Chondrocyte (in vitro differentiated cells): ENCODE measurements at regions not wholly inside any gene's neighbourhood (a gene's known extent, or its start where the extent isn't known, plus 50 kb on each side); places are given as distances from the start of the nearest gene placed in this dataset.

Experiments
- DNase-seq: peaks from one replicate; pipeline ENCODE4 v3.0.0; 2021; ENCODE audit warnings: mixed read lengths, low spot score
- H3K27ac Mint-ChIP-seq: one replicate; pipeline ENCODE4 v1.8.0; 2021; ENCODE audit warnings: mild to moderate bottlenecking, moderate library complexity, mixed read lengths; ENCODE audit not compliant: unreplicated experiment
- H3K27me3 Mint-ChIP-seq: 2 replicates; pipeline ENCODE4 v1.8.0; 2021; ENCODE audit warnings: low read depth, mixed read lengths
- H3K36me3 Mint-ChIP-seq: 2 replicates; pipeline ENCODE4 v1.8.0; 2021; ENCODE audit warnings: low read depth, mixed read lengths
- H3K4me1 Mint-ChIP-seq: 2 replicates; pipeline ENCODE4 v1.8.0; 2021; ENCODE audit warnings: low read depth, mild to moderate bottlenecking, mixed read lengths
- H3K4me3 Mint-ChIP-seq: one replicate; pipeline ENCODE4 v1.8.0; 2021; ENCODE audit warnings: mild to moderate bottlenecking, moderate library complexity, mixed read lengths; ENCODE audit not compliant: unreplicated experiment
- H3K9me3 Mint-ChIP-seq: 2 replicates; pipeline ENCODE4 v1.8.0; 2021; ENCODE audit warnings: low read depth, mixed read lengths
- CTCF ChIP-seq: fragments of 200-600 bp; sonication (generic); IDR thresholded peaks from 2 replicates; pipeline ENCODE4 v1.5.0; 2021; ENCODE audit warnings: antibody characterized with exemption, mild to moderate bottlenecking, moderate library complexity

DNA sequence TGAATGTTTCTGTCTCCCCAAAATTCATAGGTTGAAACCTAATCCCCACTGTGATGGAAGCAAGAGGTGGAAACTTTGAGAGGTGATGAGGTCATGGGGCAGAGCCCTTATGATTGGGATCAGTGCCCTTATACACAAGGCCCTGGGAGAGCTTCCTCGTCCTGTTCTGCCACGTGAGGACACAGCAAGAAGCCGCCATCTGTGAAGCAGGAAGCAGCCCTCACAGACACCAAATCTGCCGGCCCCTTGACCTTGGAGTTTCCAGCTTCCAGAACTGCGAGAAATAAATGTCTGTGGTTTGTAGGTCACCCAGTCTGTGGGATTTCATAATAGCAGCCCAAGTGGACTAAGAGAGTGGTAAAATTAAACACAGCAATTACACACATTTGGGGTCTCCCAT, 737.4 kb downstream of the UQCRFS1 start:
- no peaks in the 10 kb centered on the region for H3K9me3 Mint-ChIP-seq
- DNase-seq = no peak
- TF ChIP-seq CTCF = no peak
- H3K4me1 Mint-ChIP-seq = peaks cover 16% of the 10 kb centered on the region
- H3K36me3 Mint-ChIP-seq = no peaks in the 10 kb centered on the region
- peaks cover 4% of the 10 kb centered on the region for H3K27me3 Mint-ChIP-seq
- H3K27ac Mint-ChIP-seq = no peak overlapping the region
- H3K4me3 Mint-ChIP-seq = no peak overlapping the region

- Mint-ChIP-seq H3K9me3 (no peaks in the 10 kb centered on the region), H3K27me3 (peaks cover 2% of the 10 kb centered on the region), H3K36me3 (no peaks in the 10 kb centered on the region), H3K4me1 (peaks cover 37% of the 10 kb centered on the region), H3K27ac (no peak overlapping the region), H3K4me3 (no peak overlapping the region)
- TF ChIP-seq CTCF = no peak
- DNase-seq = no peak
Measured at GRCh38 chr19:28472843-28473242, 740.1 kb downstream of the UQCRFS1 start.

GRCh38 chr19:28471731-28472510, 741.0 kb downstream of the UQCRFS1 start:
- Mint-ChIP-seq H3K9me3 (no peaks in the 10 kb centered on the region), H3K4me3 (no peak overlapping the region), H3K27me3 (no peaks in the 10 kb centered on the region), H3K4me1 (peaks cover 39% of the 10 kb centered on the region), H3K27ac (peak overlapping the region; percentile 78), H3K36me3 (no peaks in the 10 kb centered on the region)
- no peak for TF ChIP-seq CTCF
- no peak for DNase-seq

DNA sequence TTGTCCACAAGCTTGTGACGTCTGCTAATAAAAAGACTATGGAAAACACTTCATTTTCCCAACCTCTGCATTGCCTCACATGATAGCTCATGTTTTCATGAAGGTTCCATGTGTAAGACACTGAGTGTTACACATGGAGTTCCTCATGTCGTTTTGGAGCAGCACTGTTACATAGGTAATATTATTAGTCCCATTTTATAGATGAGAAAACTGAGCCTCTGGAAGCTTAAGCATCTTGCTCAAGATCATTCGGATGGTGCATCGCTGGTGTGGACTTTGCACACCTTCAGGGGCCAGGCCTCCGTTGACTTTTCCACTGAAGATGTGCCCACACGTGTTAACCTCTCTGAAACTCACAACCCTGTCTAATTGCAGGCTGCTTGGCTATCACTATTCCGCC, 743.4 kb downstream of the UQCRFS1 start:
- no peak for DNase-seq
- Mint-ChIP-seq H3K4me1 (peaks cover 39% of the 10 kb centered on the region), H3K4me3 (no peak overlapping the region), H3K27me3 (no peaks in the 10 kb centered on the region), H3K9me3 (no peaks in the 10 kb centered on the region), H3K36me3 (no peaks in the 10 kb centered on the region), H3K27ac (no peak overlapping the region)
- TF ChIP-seq CTCF = no peak

GRCh38 chr19:28468701-28469459, 744.1 kb downstream of the UQCRFS1 start:
- no peaks in the 10 kb centered on the region for H3K9me3 Mint-ChIP-seq
- DNase-seq = no peak
- peaks cover 39% of the 10 kb centered on the region for H3K4me1 Mint-ChIP-seq
- H3K4me3 Mint-ChIP-seq = peak overlapping the region; percentile 7
- H3K36me3 Mint-ChIP-seq = no peaks in the 10 kb centered on the region
- no peak for TF ChIP-seq CTCF
- no peaks in the 10 kb centered on the region for H3K27me3 Mint-ChIP-seq
- peak overlapping the region; percentile 86 for H3K27ac Mint-ChIP-seq
